Caco-2 (cell line): ENCODE measurements at regions not wholly inside any gene's neighbourhood (a gene's known extent, or its start where the extent isn't known, plus 50 kb on each side); places are given as distances from the start of the nearest gene placed in this dataset.
A peak's percentile ranks its signal among the peaks of the same experiment; 100 is the strongest.

ENCODE experiments used
- BruUV-seq: library from RNA; stranded (reverse); fragments of 400-500 nt; replicated peaks from 2 replicates; lab custom pipeline; 2021; lab: Mats Ljungman, UMichigan
- CTCF ChIA-PET: fragments of 300-600 bp; sonication (Branson Sonifier 250); formaldehyde crosslinking; loops from one replicate; lab custom pipeline; 2022; ENCODE audit warnings: antibody characterized with exemption; lab: Charles Lee
- POLR2A ChIA-PET: fragments of 300-600 bp; sonication (Branson Sonifier 250); formaldehyde crosslinking; loops from one replicate; lab custom pipeline; 2022; ENCODE audit warnings: antibody characterized with exemption; lab: Charles Lee
- DNase-seq, 2 experiments: peaks; one replicate each; pipeline versions ENCODE4 v3.0.0 to v3.0.0-alpha.2; 2020 to 2022
- H3K27me3 ChIP-seq: replicated peaks from 2 replicates; pipeline ENCODE4 v1.6.0; 2011; ENCODE audit warnings: low read length; ENCODE audit not compliant: control insufficient read depth, insufficient read depth
- H3K36me3 ChIP-seq: 2 replicates; pipeline ENCODE4 v1.5.1; 2011; ENCODE audit warnings: low read length; ENCODE audit not compliant: control insufficient read depth, insufficient read depth
- H3K4me1 ChIP-seq: fragments of 250-450 bp; sonication (Bioruptor Pico); 2 replicates; pipeline ENCODE4 v1.5.1; 2020; ENCODE audit warnings: mild to moderate bottlenecking
- H3K4me3 ChIP-seq: 2 replicates; pipeline ENCODE4 v1.5.1; 2011; ENCODE audit warnings: low read depth, mild to moderate bottlenecking, control low read depth, low read length
- H3K9me3 ChIP-seq: fragments of 250-450 bp; sonication (Bioruptor Pico); 2 replicates; pipeline ENCODE4 v1.5.1; 2020; ENCODE audit warnings: mild to moderate bottlenecking, moderate library complexity
- H3K27ac Mint-ChIP-seq: one replicate; pipeline ENCODE4 v1.8.0; 2022; ENCODE audit warnings: mixed read lengths; ENCODE audit not compliant: unreplicated experiment
- H3K27me3 Mint-ChIP-seq: one replicate; pipeline ENCODE4 v1.8.0; 2022; ENCODE audit warnings: mixed read lengths; ENCODE audit not compliant: insufficient read depth, unreplicated experiment
- H3K36me3 Mint-ChIP-seq: one replicate; pipeline ENCODE4 v1.8.0; 2022; ENCODE audit warnings: mild to moderate bottlenecking, mixed read lengths; ENCODE audit not compliant: insufficient read depth, unreplicated experiment
- H3K4me1 Mint-ChIP-seq: one replicate; pipeline ENCODE4 v1.8.0; 2022; ENCODE audit warnings: low read depth, mixed read lengths; ENCODE audit not compliant: unreplicated experiment
- H3K4me3 Mint-ChIP-seq: one replicate; pipeline ENCODE4 v1.8.0; 2022; ENCODE audit warnings: mild to moderate bottlenecking, moderate library complexity, mixed read lengths; ENCODE audit not compliant: unreplicated experiment
- H3K9me3 Mint-ChIP-seq: one replicate; pipeline ENCODE4 v1.8.0; 2022; ENCODE audit warnings: mixed read lengths; ENCODE audit not compliant: unreplicated experiment
- intact Hi-C: fragments of 100-400 bp; cut with micrococcal nuclease; formaldehyde crosslinking; loops from one replicate; pipeline ENCODE4 v1.10.0; 2022; ENCODE audit not compliant: unreplicated experiment
- TF ChIP-seq, protein P1 (sequence below), 2 experiments: fragments of 200-600 bp in 1 of 2; IDR thresholded peaks; 1 replicate in 1 of 2; 2 replicates in 1 of 2; pipeline versions ENCODE4 v1.5.1 to v1.8.0; 2011 to 2022; ENCODE audit warnings: antibody characterized with exemption in 1 of 2, control low read depth in 1 of 2, inconsistent platforms in 1 of 2, low read depth in 1 of 2, low read length in 1 of 2, mild to moderate bottlenecking in 1 of 2, moderate library complexity in 1 of 2; ENCODE audit not compliant: insufficient read depth in 1 of 2, severe bottlenecking in 1 of 2, unreplicated experiment in 1 of 2

DNA sequence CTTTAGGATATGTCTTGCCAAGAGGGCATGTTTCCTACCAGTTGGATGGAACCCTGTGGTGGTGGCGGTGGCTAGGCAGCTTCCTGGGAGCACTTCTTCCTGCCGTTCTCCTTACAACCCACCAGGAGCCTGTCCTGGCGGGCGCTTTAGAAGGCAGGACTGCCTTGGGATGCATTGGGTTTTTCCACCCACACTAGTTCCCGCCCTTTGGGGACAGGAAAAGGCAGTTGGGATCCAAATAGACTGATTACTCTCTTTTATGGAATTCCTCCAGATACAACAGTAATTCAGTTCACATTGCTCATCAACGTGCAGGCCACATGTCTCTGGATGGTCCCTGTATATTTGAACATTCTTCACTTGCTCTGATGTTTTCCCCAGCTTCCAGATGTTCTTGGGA is 305.7 kb upstream of the SSTR1 start:
- Histone ChIP-seq H3K27me3 (no peaks in the 10 kb centered on the region), H3K9me3 (no peaks in the 10 kb centered on the region), H3K36me3 (no peaks in the 10 kb centered on the region), H3K4me3 (no peak overlapping the region), H3K4me1 (no peaks in the 10 kb centered on the region)
- Mint-ChIP-seq H3K9me3 (no peaks in the 10 kb centered on the region), H3K27ac (no peak overlapping the region), H3K27me3 (no peaks in the 10 kb centered on the region), H3K4me3 (no peak overlapping the region), H3K36me3 (no peaks in the 10 kb centered on the region), H3K4me1 (no peaks in the 10 kb centered on the region)
- no peak for DNase-seq
- ChIA-PET CTCF (no interaction called here), POLR2A (no interaction called here)
- TF ChIP-seq, protein P1, sequence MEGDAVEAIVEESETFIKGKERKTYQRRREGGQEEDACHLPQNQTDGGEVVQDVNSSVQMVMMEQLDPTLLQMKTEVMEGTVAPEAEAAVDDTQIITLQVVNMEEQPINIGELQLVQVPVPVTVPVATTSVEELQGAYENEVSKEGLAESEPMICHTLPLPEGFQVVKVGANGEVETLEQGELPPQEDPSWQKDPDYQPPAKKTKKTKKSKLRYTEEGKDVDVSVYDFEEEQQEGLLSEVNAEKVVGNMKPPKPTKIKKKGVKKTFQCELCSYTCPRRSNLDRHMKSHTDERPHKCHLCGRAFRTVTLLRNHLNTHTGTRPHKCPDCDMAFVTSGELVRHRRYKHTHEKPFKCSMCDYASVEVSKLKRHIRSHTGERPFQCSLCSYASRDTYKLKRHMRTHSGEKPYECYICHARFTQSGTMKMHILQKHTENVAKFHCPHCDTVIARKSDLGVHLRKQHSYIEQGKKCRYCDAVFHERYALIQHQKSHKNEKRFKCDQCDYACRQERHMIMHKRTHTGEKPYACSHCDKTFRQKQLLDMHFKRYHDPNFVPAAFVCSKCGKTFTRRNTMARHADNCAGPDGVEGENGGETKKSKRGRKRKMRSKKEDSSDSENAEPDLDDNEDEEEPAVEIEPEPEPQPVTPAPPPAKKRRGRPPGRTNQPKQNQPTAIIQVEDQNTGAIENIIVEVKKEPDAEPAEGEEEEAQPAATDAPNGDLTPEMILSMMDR (IDR thresholded peaks at IDR 0.05; ENCODE audit: insufficient read depth in 1 of 2, low read depth in 1 of 2, low read length in 1 of 2, severe bottlenecking in 1 of 2, unreplicated experiment in 1 of 2): no peak
- BruUV-seq: no TSS peak
- intact Hi-C loops: loop anchor here (2.0 to 5.0 kb wide), 3 partner anchors 115 to 965 kb away; no protein-coding TSS in a partner anchor

GRCh38 chr14:37903343-37904191 is 304.1 kb upstream of the SSTR1 start:
- Histone ChIP-seq H3K27me3 (no peaks in the 10 kb centered on the region), H3K4me3 (no peak overlapping the region), H3K4me1 (no peaks in the 10 kb centered on the region), H3K36me3 (no peaks in the 10 kb centered on the region), H3K9me3 (no peaks in the 10 kb centered on the region)
- no peak overlapping the region for H3K27ac Mint-ChIP-seq
- H3K36me3 Mint-ChIP-seq: no peaks in the 10 kb centered on the region
- no peak overlapping the region for H3K4me3 Mint-ChIP-seq
- CTCF ChIA-PET: no interaction called here
- no peaks in the 10 kb centered on the region for H3K27me3 Mint-ChIP-seq
- no peaks in the 10 kb centered on the region for H3K4me1 Mint-ChIP-seq
- POLR2A ChIA-PET: no interaction called here
- BruUV-seq: no TSS peak
- TF ChIP-seq, protein P1 (IDR thresholded peaks at IDR 0.05; ENCODE audit: insufficient read depth in 1 of 2, low read depth in 1 of 2, low read length in 1 of 2, severe bottlenecking in 1 of 2, unreplicated experiment in 1 of 2): peak; percentile 55 to 66
- intact Hi-C loops: loop anchor here (1.0 to 5.0 kb wide), 4 partner anchors 113 to 963 kb away; no protein-coding TSS in a partner anchor
- no peaks in the 10 kb centered on the region for H3K9me3 Mint-ChIP-seq
- DNase-seq: peak in 1 of 2 experiments; percentile 53

DNA sequence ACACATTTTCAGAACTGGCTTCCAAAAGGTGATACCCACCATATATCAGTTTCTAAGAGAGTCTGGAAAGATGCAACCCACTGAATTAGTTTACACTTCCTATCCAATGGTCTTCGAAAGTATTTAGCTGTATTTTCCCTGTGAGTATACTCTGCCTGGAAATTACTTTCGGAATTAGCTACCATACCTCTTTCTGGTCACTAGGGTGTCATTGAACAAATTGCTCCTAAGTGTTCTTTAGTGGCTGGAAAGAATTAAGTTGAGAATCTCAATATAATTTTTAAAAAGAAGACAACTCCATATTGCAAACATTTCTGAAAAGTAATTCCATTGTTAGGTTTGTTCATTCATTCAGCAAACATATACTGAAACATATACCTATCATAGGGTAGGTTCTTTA is 283.1 kb upstream of the SSTR1 start:
- Mint-ChIP-seq H3K27me3 (no peaks in the 10 kb centered on the region), H3K4me3 (no peak overlapping the region), H3K9me3 (no peaks in the 10 kb centered on the region), H3K4me1 (no peaks in the 10 kb centered on the region), H3K27ac (no peak overlapping the region), H3K36me3 (no peaks in the 10 kb centered on the region)
- no peak for DNase-seq
- Histone ChIP-seq H3K4me3 (no peak overlapping the region), H3K36me3 (no peaks in the 10 kb centered on the region), H3K9me3 (no peaks in the 10 kb centered on the region), H3K4me1 (no peaks in the 10 kb centered on the region), H3K27me3 (no peaks in the 10 kb centered on the region)
- CTCF ChIA-PET: no interaction called here
- intact Hi-C loops: no loop called here
- BruUV-seq: no TSS peak
- TF ChIP-seq, protein P1 (IDR thresholded peaks at IDR 0.05; ENCODE audit: insufficient read depth in 1 of 2, low read depth in 1 of 2, low read length in 1 of 2, severe bottlenecking in 1 of 2, unreplicated experiment in 1 of 2): no peak
- POLR2A ChIA-PET: no interaction called here
